IMR-90 (cell line): ENCODE measurements at regions not wholly inside any gene's neighbourhood (a gene's known extent, or its start where the extent isn't known, plus 50 kb on each side); places are given as distances from the start of the nearest gene placed in this dataset.
A peak's percentile ranks its signal among the peaks of the same experiment; 100 is the strongest.

ENCODE experiments used
- ATAC-seq: fragments of 200-7000 bp; cut with Tn5 transposase; 2 replicates; pipeline ENCODE4 v1.9.1; 2020; ENCODE audit warnings: low read depth, mild to moderate bottlenecking, moderate library complexity
- BruUV-seq: library from RNA; stranded (reverse); fragments of 400-500 nt; replicated peaks from 2 replicates; lab custom pipeline; 2021; lab: Mats Ljungman, UMichigan
- CTCF ChIA-PET: fragments of 300-600 bp; formaldehyde crosslinking; extraction: SDS; loops from one replicate; lab custom pipeline; 2021; ENCODE audit warnings: antibody characterized with exemption; lab: Yijun Ruan, JAX
- POLR2A ChIA-PET: fragments of 300-600 bp; sonication (Branson Sonifier 250); formaldehyde crosslinking; loops from one replicate; lab custom pipeline; 2022; ENCODE audit warnings: antibody characterized with exemption; ENCODE audit not compliant: unreplicated experiment; lab: Charles Lee
- DNase-seq: peaks from one replicate; pipeline ENCODE4 v3.0.0; 2013
- H2AFZ ChIP-seq: replicated peaks from 2 replicates; pipeline ENCODE3; 2013; ENCODE audit warnings: low read length, mild to moderate bottlenecking; ENCODE audit not compliant: poor library complexity
- H2AK5ac ChIP-seq: 2 replicates; pipeline ENCODE4 v1.6.1; 2013; ENCODE audit warnings: low read depth, low read length, inconsistent platforms
- H2AK9ac ChIP-seq: replicated peaks from 2 replicates; pipeline ENCODE3; 2013; ENCODE audit warnings: mild to moderate bottlenecking, low read depth, low read length, moderate library complexity; ENCODE audit not compliant: poor library complexity
- H2BK120ac ChIP-seq: 2 replicates; pipeline ENCODE4 v1.6.1; 2013; ENCODE audit warnings: low read depth, low read length, inconsistent platforms
- H2BK15ac ChIP-seq: 3 replicates; pipeline ENCODE4 v1.6.1; 2013; ENCODE audit warnings: low read depth, low read length, inconsistent platforms
- H2BK20ac ChIP-seq: 2 replicates; pipeline ENCODE4 v1.6.1; 2013; ENCODE audit warnings: low read depth, mild to moderate bottlenecking, inconsistent platforms, low read length, moderate library complexity
- H2BK5ac ChIP-seq: 2 replicates; pipeline ENCODE4 v1.6.1; 2013; ENCODE audit warnings: mild to moderate bottlenecking, low read depth, low read length, inconsistent platforms; ENCODE audit not compliant: poor library complexity, severe bottlenecking
- H3K14ac ChIP-seq: replicated peaks from 2 replicates; pipeline ENCODE4 v1.6.1; 2013; ENCODE audit warnings: low read depth, low read length, inconsistent platforms
- H3K18ac ChIP-seq: 2 replicates; pipeline ENCODE4 v1.6.1; 2013; ENCODE audit warnings: low read depth, low read length, control low read depth
- H3K23ac ChIP-seq: 2 replicates; pipeline ENCODE4 v1.6.1; 2013; ENCODE audit warnings: low read depth, low read length, inconsistent platforms
- H3K27ac ChIP-seq: 2 replicates; pipeline ENCODE4 v1.5.1; 2013; ENCODE audit warnings: mild to moderate bottlenecking, control low read depth, low read length; ENCODE audit not compliant: insufficient read depth
- H3K27me3 ChIP-seq: 2 replicates; pipeline ENCODE4 v1.6.1; 2013; ENCODE audit warnings: low read length; ENCODE audit not compliant: control insufficient read depth, insufficient read depth
- H3K36me3 ChIP-seq: 2 replicates; pipeline ENCODE4 v1.6.1; 2013; ENCODE audit warnings: low read length, mixed read lengths; ENCODE audit not compliant: control insufficient read depth, insufficient read depth
- H3K4ac ChIP-seq: 2 replicates; pipeline ENCODE4 v1.6.1; 2013; ENCODE audit warnings: low read depth, low read length, inconsistent platforms
- H3K4me1 ChIP-seq: 2 replicates; pipeline ENCODE4 v1.6.1; 2013; ENCODE audit warnings: low read length, mixed read lengths; ENCODE audit not compliant: control insufficient read depth, insufficient read depth
- H3K4me2 ChIP-seq: 2 replicates; pipeline ENCODE4 v1.6.1; 2013; ENCODE audit warnings: low read depth, mild to moderate bottlenecking, control low read depth, low read length, moderate library complexity
- H3K4me3 ChIP-seq: 2 replicates; pipeline ENCODE4 v1.5.1; 2013; ENCODE audit warnings: low read depth, mild to moderate bottlenecking, control low read depth, low read length, moderate library complexity; ENCODE audit not compliant: insufficient read depth
- H3K56ac ChIP-seq: 2 replicates; pipeline ENCODE4 v1.6.1; 2013; ENCODE audit warnings: low read length, inconsistent platforms; ENCODE audit not compliant: insufficient read depth; ENCODE audit errors: extremely low read depth
- H3K79me1 ChIP-seq, 2 experiments: 2 replicates each; pipeline ENCODE4 v1.6.1; 2013; ENCODE audit warnings: low read length in 2 of 2, inconsistent platforms in 1 of 2, low read depth in 1 of 2
- H3K9ac ChIP-seq: 2 replicates; pipeline ENCODE4 v1.6.1; 2013; ENCODE audit warnings: low read depth, low read length, control low read depth
- H3K9me1 ChIP-seq: 2 replicates; pipeline ENCODE4 v1.6.1; 2013; ENCODE audit warnings: low read length, inconsistent platforms; ENCODE audit not compliant: insufficient read depth
- H3K9me3 ChIP-seq: 2 replicates; pipeline ENCODE4 v1.6.1; 2013; ENCODE audit warnings: low read length; ENCODE audit not compliant: control insufficient read depth, insufficient read depth
- H4K20me1 ChIP-seq: 2 replicates; pipeline ENCODE4 v1.6.1; 2013; ENCODE audit warnings: low read length, inconsistent platforms; ENCODE audit not compliant: insufficient read depth
- H4K5ac ChIP-seq: 2 replicates; pipeline ENCODE4 v1.6.1; 2013; ENCODE audit warnings: mild to moderate bottlenecking, low read depth, low read length, control low read depth
- H4K8ac ChIP-seq, 2 experiments: 2 replicates each; pipeline ENCODE4 v1.6.1; 2013; ENCODE audit warnings: low read depth in 2 of 2, low read length in 2 of 2, control low read depth in 1 of 2, inconsistent platforms in 1 of 2
- H4K91ac ChIP-seq: 2 replicates; pipeline ENCODE4 v1.6.1; 2013; ENCODE audit warnings: low read depth, low read length, inconsistent platforms; ENCODE audit not compliant: insufficient read depth
- BHLHE40 ChIP-seq: fragments of 150-350 bp; IDR thresholded peaks from 2 replicates; pipeline ENCODE4 v1.6.1; 2016; ENCODE audit warnings: mild to moderate bottlenecking, low read depth, low read length
- CEBPB ChIP-seq: IDR thresholded peaks from 2 replicates; pipeline ENCODE4 v1.6.1; 2012; ENCODE audit warnings: low read depth, low read length, improper control_type of control experiment
- CTCF ChIP-seq: conservative IDR thresholded peaks from 2 replicates; pipeline ENCODE4 v1.5.1; 2012; ENCODE audit warnings: mild to moderate bottlenecking, low read depth, low read length, improper control_type of control experiment
- FOS ChIP-seq: fragments of 150-350 bp; IDR thresholded peaks from 2 replicates; pipeline ENCODE4 v1.6.1; 2016; ENCODE audit warnings: low read depth, low read length
- MAFK ChIP-seq: IDR thresholded peaks from 2 replicates; pipeline ENCODE4 v1.6.1; 2012; ENCODE audit warnings: low read depth, low read length, improper control_type of control experiment
- MAZ ChIP-seq: IDR thresholded peaks from 2 replicates; pipeline ENCODE4 v1.6.1; 2012; ENCODE audit warnings: low read depth, mild to moderate bottlenecking, low read length, improper control_type of control experiment, moderate library complexity, borderline replicate concordance
- MXI1 ChIP-seq: IDR thresholded peaks from 2 replicates; pipeline ENCODE4 v1.6.1; 2012; ENCODE audit warnings: low read depth, mild to moderate bottlenecking, low read length, moderate library complexity, borderline replicate concordance
- NFE2L2 ChIP-seq: fragments of 150-350 bp; IDR thresholded peaks from 2 replicates; pipeline ENCODE4 v1.6.1; 2016; ENCODE audit warnings: low read depth, mild to moderate bottlenecking, low read length
- POLR2A ChIP-seq: IDR thresholded peaks from 2 replicates; pipeline ENCODE4 v1.6.1; 2012; ENCODE audit warnings: mild to moderate bottlenecking, low read depth, low read length
- RAD21 ChIP-seq: IDR thresholded peaks from 2 replicates; pipeline ENCODE4 v1.6.1; 2012; ENCODE audit warnings: low read length, improper control_type of control experiment
- RFX5 ChIP-seq: IDR thresholded peaks from 2 replicates; pipeline ENCODE4 v1.8.0; 2012; ENCODE audit warnings: low read depth, mild to moderate bottlenecking, low read length, moderate library complexity
- dilution Hi-C: fragments of 300-500 bp; cut with HindIII; formaldehyde crosslinking; loops from one replicate; pipeline ENCODE4 v1.14.3; 2018; ENCODE audit warnings: low sequenced_read_pairs; ENCODE audit not compliant: unreplicated experiment
- in situ Hi-C: fragments of 300-500 bp; cut with MboI; formaldehyde crosslinking; loops from 3 replicates; pipeline ENCODE4 v1.14.3; 2019; ENCODE audit warnings: low sequenced_read_pairs, inconsistent platforms, mixed read lengths
- intact Hi-C: fragments of 100-400 bp; cut with micrococcal nuclease; formaldehyde crosslinking; loops from 2 replicates; pipeline ENCODE4 v1.10.0; 2022

- ATAC-seq (no peak), DNase-seq (no peak)
- peaks cover 3% of the 10 kb centered on the region; the same call in 1 of the 2 replicates for H3K9me3 ChIP-seq
- H3K14ac ChIP-seq: no peak overlapping the region
- no peak overlapping the region for H2BK20ac ChIP-seq
- no peak overlapping the region for H2BK15ac ChIP-seq
- TF ChIP-seq POLR2A (no peak), NFE2L2 (no peak), CEBPB (no peak), MXI1 (no peak), RFX5 (no peak), RAD21 (no peak), FOS (no peak), BHLHE40 (no peak), MAZ (no peak), CTCF (no peak), MAFK (no peak)
- no peaks in the 10 kb centered on the region for H4K20me1 ChIP-seq
- H3K4ac ChIP-seq: peak overlapping the region; percentile 43; the same call in 1 of the 2 replicates
- no peak overlapping the region for H2AK9ac ChIP-seq
- no peaks in the 10 kb centered on the region for H3K36me3 ChIP-seq
- no peak overlapping the region for H3K23ac ChIP-seq
- H2BK5ac ChIP-seq: peak overlapping the region; percentile 70
- H2AK5ac ChIP-seq: no peak overlapping the region
- H4K91ac ChIP-seq: no peak overlapping the region
- no peak overlapping the region for H3K27ac ChIP-seq
- no peak overlapping the region for H4K5ac ChIP-seq
- no peak overlapping the region for H3K4me3 ChIP-seq
- no peaks in the 10 kb centered on the region for H3K79me1 ChIP-seq
- dilution Hi-C loops: no loop called here
- no peak overlapping the region for H3K4me2 ChIP-seq
- in situ Hi-C loops: no loop called here
- H3K27me3 ChIP-seq: no peaks in the 10 kb centered on the region
- intact Hi-C loops: no loop called here
- ChIA-PET POLR2A (no interaction called here), CTCF (no interaction called here)
- no peak overlapping the region for H3K9ac ChIP-seq
- H3K56ac ChIP-seq: no peak overlapping the region
- H4K8ac ChIP-seq: 0 out of 4 replicates have a peak overlapping the region, but pooled peaks of 1 of the 2 experiments have one; percentile 25
- H2BK120ac ChIP-seq: peak overlapping the region; percentile 77; the same call in 1 of the 2 replicates
- no peak overlapping the region for H2AFZ ChIP-seq
- H3K18ac ChIP-seq: peak overlapping the region; percentile 59; the same call in 1 of the 2 replicates
- H3K4me1 ChIP-seq: no peaks in the 10 kb centered on the region
- no peaks in the 10 kb centered on the region for H3K9me1 ChIP-seq
- BruUV-seq: no TSS peak
Measured at GRCh38 chr11:37748641-37749040, 1150.6 kb upstream of the RAG2 start.
